H9 (cell line): ENCODE measurements at regions not wholly inside any gene's neighbourhood (a gene's known extent, or its start where the extent isn't known, plus 50 kb on each side); places are given as distances from the start of the nearest gene placed in this dataset.

ENCODE experiments used
- DNase-seq: peaks from one replicate; pipeline ENCODE4 v3.0.0-alpha.2; 2017
- H2AFZ ChIP-seq: one replicate; pipeline ENCODE4 v1.6.1; 2013; ENCODE audit warnings: mild to moderate bottlenecking, low read length, control low read depth, moderate library complexity
- H2AK5ac ChIP-seq: 2 replicates; pipeline ENCODE4 v1.6.1; 2013; ENCODE audit warnings: low read length, control low read depth, mixed read lengths; ENCODE audit not compliant: insufficient read length
- H2BK120ac ChIP-seq: one replicate; pipeline ENCODE4 v1.6.1; 2013; ENCODE audit warnings: low read depth, mild to moderate bottlenecking, low read length, control low read depth, inconsistent platforms; ENCODE audit not compliant: poor library complexity, severe bottlenecking
- H2BK12ac ChIP-seq: 2 replicates; pipeline ENCODE4 v1.6.1; 2013; ENCODE audit warnings: low read length, control low read depth, mixed read lengths, low read depth; ENCODE audit not compliant: insufficient read length
- H2BK15ac ChIP-seq: 2 replicates; pipeline ENCODE4 v1.6.1; 2013; ENCODE audit warnings: low read depth, low read length, control low read depth
- H2BK20ac ChIP-seq: one replicate; pipeline ENCODE4 v1.6.1; 2013; ENCODE audit warnings: low read depth, mild to moderate bottlenecking, low read length, control low read depth, inconsistent platforms; ENCODE audit not compliant: poor library complexity, severe bottlenecking
- H2BK5ac ChIP-seq: 2 replicates; pipeline ENCODE4 v1.6.1; 2013; ENCODE audit warnings: low read length, control low read depth, mixed read lengths; ENCODE audit not compliant: insufficient read length
- H3K14ac ChIP-seq: 2 replicates; pipeline ENCODE4 v1.6.1; 2013; ENCODE audit warnings: low read length, control low read depth; ENCODE audit not compliant: insufficient read depth
- H3K18ac ChIP-seq: 2 replicates; pipeline ENCODE4 v1.6.1; 2013; ENCODE audit warnings: low read depth, mild to moderate bottlenecking, mixed read lengths, low read length, control low read depth; ENCODE audit not compliant: insufficient read length
- H3K23ac ChIP-seq: 2 replicates; pipeline ENCODE4 v1.6.1; 2013; ENCODE audit warnings: low read length, control low read depth, mixed read lengths, low read depth; ENCODE audit not compliant: insufficient read length
- H3K23me2 ChIP-seq: 2 replicates; pipeline ENCODE4 v1.6.1; 2013; ENCODE audit warnings: low read depth, mild to moderate bottlenecking, mixed read lengths, low read length, control low read depth; ENCODE audit not compliant: insufficient read length, poor library complexity, severe bottlenecking
- H3K27ac ChIP-seq: 2 replicates; pipeline ENCODE4 v1.5.1; 2013; ENCODE audit warnings: low read length, control low read depth, mixed read lengths, low read depth; ENCODE audit not compliant: insufficient read length
- H3K27me3 ChIP-seq: 2 replicates; pipeline ENCODE4 v1.6.1; 2013; ENCODE audit warnings: low read length, control low read depth, inconsistent platforms; ENCODE audit not compliant: insufficient read depth
- H3K4ac ChIP-seq: 2 replicates; pipeline ENCODE4 v1.6.1; 2013; ENCODE audit warnings: low read depth, mild to moderate bottlenecking, control low read depth, inconsistent platforms, low read length, moderate library complexity
- H3K4me1 ChIP-seq: 2 replicates; pipeline ENCODE4 v1.6.1; 2013; ENCODE audit warnings: low read length, control low read depth, inconsistent platforms; ENCODE audit not compliant: insufficient read depth
- H3K4me2 ChIP-seq: 2 replicates; pipeline ENCODE4 v1.6.1; 2013; ENCODE audit warnings: low read length, control low read depth, mixed read lengths; ENCODE audit not compliant: insufficient read length, insufficient read depth
- H3K56ac ChIP-seq: 2 replicates; pipeline ENCODE4 v1.6.1; 2013; ENCODE audit warnings: low read depth, mild to moderate bottlenecking, mixed read lengths, low read length, control low read depth; ENCODE audit not compliant: insufficient read length
- H3K79me1 ChIP-seq: 2 replicates; pipeline ENCODE4 v1.6.1; 2013; ENCODE audit warnings: low read depth, mild to moderate bottlenecking, moderate library complexity, low read length, control low read depth, inconsistent platforms; ENCODE audit not compliant: insufficient read depth, poor library complexity, severe bottlenecking
- H3K79me2 ChIP-seq: 2 replicates; pipeline ENCODE4 v1.6.1; 2013; ENCODE audit warnings: low read length, control low read depth, inconsistent platforms; ENCODE audit not compliant: insufficient read depth
- H3K9ac ChIP-seq: 2 replicates; pipeline ENCODE4 v1.6.1; 2013; ENCODE audit warnings: low read length, control low read depth, mixed read lengths; ENCODE audit not compliant: insufficient read length; ENCODE audit errors: extremely low read depth
- H3K9me3 ChIP-seq: one replicate; pipeline ENCODE4 v1.6.1; 2013; ENCODE audit warnings: low read depth, low read length, inconsistent platforms; ENCODE audit not compliant: control insufficient read depth
- H3T11ph ChIP-seq: one replicate; pipeline ENCODE4 v1.6.1; 2013; ENCODE audit warnings: mild to moderate bottlenecking, low read length, control low read depth, inconsistent platforms
- H4K20me1 ChIP-seq: one replicate; pipeline ENCODE4 v1.6.1; 2013; ENCODE audit not compliant: control insufficient read depth, insufficient read length, insufficient read depth
- H4K5ac ChIP-seq: 2 replicates; pipeline ENCODE4 v1.6.1; 2013; ENCODE audit warnings: low read depth, mild to moderate bottlenecking, mixed read lengths, low read length, control low read depth; ENCODE audit not compliant: insufficient read length
- H4K8ac ChIP-seq: replicated peaks from 2 replicates; pipeline ENCODE4 v1.6.1; 2013; ENCODE audit warnings: low read length, control low read depth, mixed read lengths, low read depth; ENCODE audit not compliant: insufficient read length
- H4K91ac ChIP-seq: 2 replicates; pipeline ENCODE4 v1.6.1; 2013; ENCODE audit warnings: low read depth, mild to moderate bottlenecking, moderate library complexity, mixed read lengths, low read length, control low read depth; ENCODE audit not compliant: insufficient read length
- H3K27ac Mint-ChIP-seq, 3 experiments: 2 replicates in 2 of 3; 3 replicates in 1 of 3; pipeline ENCODE4 v1.8.0; 2020 to 2021; ENCODE audit warnings: mixed read lengths in 3 of 3, mild to moderate bottlenecking in 1 of 3, moderate library complexity in 1 of 3
- H3K27me3 Mint-ChIP-seq: 2 replicates; pipeline ENCODE4 v1.8.0; 2021; ENCODE audit warnings: low read depth, mild to moderate bottlenecking, moderate library complexity, mixed read lengths
- H3K36me3 Mint-ChIP-seq, 3 experiments: 2 replicates in 2 of 3; 3 replicates in 1 of 3; pipeline ENCODE4 v1.8.0; 2020 to 2021; ENCODE audit warnings: low read depth in 3 of 3, mixed read lengths in 3 of 3; ENCODE audit not compliant: insufficient read depth in 1 of 3
- H3K4me1 Mint-ChIP-seq, 2 experiments: 2 replicates each; pipeline ENCODE4 v1.8.0; 2020; ENCODE audit warnings: mixed read lengths in 2 of 2
- H3K4me3 Mint-ChIP-seq, 2 experiments: 2 replicates in 1 of 2; 3 replicates in 1 of 2; pipeline ENCODE4 v1.8.0; 2020 to 2021; ENCODE audit warnings: mild to moderate bottlenecking in 2 of 2, mixed read lengths in 2 of 2, moderate library complexity in 1 of 2
- H3K9me3 Mint-ChIP-seq, 2 experiments: 2 replicates in 1 of 2; 3 replicates in 1 of 2; pipeline ENCODE4 v1.8.0; 2020; ENCODE audit warnings: mild to moderate bottlenecking in 2 of 2, mixed read lengths in 2 of 2, moderate library complexity in 1 of 2
- WGBS: extraction: QIAGEN DNeasy Blood & Tissue Kit; methylation state at CpG from one replicate; pipeline ENCODE4 v1.1.7; 2013; ENCODE audit warnings: missing lambda C conversion rate, low lambda C conversion rate, mixed read lengths; ENCODE audit not compliant: insufficient read length; ENCODE audit errors: extremely low coverage; 5-methylcytosine and 5-hydroxymethylcytosine counted together
- TF ChIP-seq, protein P1 (sequence below): fragments of 200-600 bp; sonication (generic); conservative IDR thresholded peaks from 3 replicates; pipeline ENCODE4 v1.8.0; 2021; ENCODE audit warnings: antibody characterized with exemption, mild to moderate bottlenecking

DNA sequence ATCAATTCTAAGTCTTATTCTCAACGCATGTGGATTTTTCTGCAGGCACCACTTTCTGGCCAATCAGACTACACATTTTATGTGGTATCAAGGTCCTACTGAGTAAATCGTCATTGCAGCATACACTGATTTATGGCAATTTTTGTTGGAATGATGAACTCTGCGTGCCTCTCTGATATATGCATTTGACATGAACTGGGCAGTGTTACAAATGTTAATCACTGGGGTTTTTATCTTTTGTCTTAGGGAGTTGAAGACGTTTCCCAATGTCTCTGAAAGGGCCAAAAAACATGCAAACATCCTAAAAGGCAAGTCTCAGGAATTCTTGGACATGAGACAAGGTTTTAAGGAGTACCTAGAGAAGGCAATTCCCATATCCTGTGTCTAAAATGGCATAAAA is 809.5 kb upstream of the CELF2 start:
- no peak overlapping the region for H3K14ac ChIP-seq

More for the DNA sequence above, 809.5 kb upstream of the CELF2 start:
- Histone ChIP-seq H4K8ac (no peak overlapping the region), H4K91ac (no peak overlapping the region), H3K4ac (no peak overlapping the region), H3K23ac (no peak overlapping the region), H3K18ac (no peak overlapping the region), H2AK5ac (no peak overlapping the region), H3K4me1 (no peaks in the 10 kb centered on the region), H3K9me3 (no peaks in the 10 kb centered on the region), H3K9ac (no peak overlapping the region), H4K5ac (no peak overlapping the region), H4K20me1 (no peaks in the 10 kb centered on the region), H2BK5ac (no peak overlapping the region), H2AFZ (no peak overlapping the region), H3K27ac (no peak overlapping the region), H2BK12ac (no peak overlapping the region), H3K79me1 (no peaks in the 10 kb centered on the region), H3K27me3 (no peaks in the 10 kb centered on the region), H2BK15ac (no peak overlapping the region), H3K56ac (no peak overlapping the region), H3K4me2 (no peak overlapping the region), H3K23me2 (no peaks in the 10 kb centered on the region), H3T11ph (no peak overlapping the region), H2BK120ac (no peak overlapping the region), H2BK20ac (no peak overlapping the region), H3K79me2 (no peaks in the 10 kb centered on the region)
- H3K4me1 Mint-ChIP-seq, result no peaks in the 10 kb centered on the region; a peak in 1 of 4 replicates
- TF ChIP-seq, protein P1, sequence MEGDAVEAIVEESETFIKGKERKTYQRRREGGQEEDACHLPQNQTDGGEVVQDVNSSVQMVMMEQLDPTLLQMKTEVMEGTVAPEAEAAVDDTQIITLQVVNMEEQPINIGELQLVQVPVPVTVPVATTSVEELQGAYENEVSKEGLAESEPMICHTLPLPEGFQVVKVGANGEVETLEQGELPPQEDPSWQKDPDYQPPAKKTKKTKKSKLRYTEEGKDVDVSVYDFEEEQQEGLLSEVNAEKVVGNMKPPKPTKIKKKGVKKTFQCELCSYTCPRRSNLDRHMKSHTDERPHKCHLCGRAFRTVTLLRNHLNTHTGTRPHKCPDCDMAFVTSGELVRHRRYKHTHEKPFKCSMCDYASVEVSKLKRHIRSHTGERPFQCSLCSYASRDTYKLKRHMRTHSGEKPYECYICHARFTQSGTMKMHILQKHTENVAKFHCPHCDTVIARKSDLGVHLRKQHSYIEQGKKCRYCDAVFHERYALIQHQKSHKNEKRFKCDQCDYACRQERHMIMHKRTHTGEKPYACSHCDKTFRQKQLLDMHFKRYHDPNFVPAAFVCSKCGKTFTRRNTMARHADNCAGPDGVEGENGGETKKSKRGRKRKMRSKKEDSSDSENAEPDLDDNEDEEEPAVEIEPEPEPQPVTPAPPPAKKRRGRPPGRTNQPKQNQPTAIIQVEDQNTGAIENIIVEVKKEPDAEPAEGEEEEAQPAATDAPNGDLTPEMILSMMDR, result no peak
- H3K27ac Mint-ChIP-seq, result no peak overlapping the region
- no CpG with 5 or more reads among the region's 4 CpGs for WGBS
- no peaks in the 10 kb centered on the region for H3K27me3 Mint-ChIP-seq
- no peak overlapping the region for H3K4me3 Mint-ChIP-seq
- H3K36me3 Mint-ChIP-seq, result peaks cover 2 to 19% (median 12%) of the 10 kb centered on the region in 3 experiments; a peak in 6 of 7 replicates
- no peak for DNase-seq
- peaks cover 13 to 14% of the 10 kb centered on the region in 2 experiments; a peak in 4 of 5 replicates for H3K9me3 Mint-ChIP-seq
